HEK293T (cell line): ENCODE measurements at regions not wholly inside any gene's neighbourhood (a gene's known extent, or its start where the extent isn't known, plus 50 kb on each side); places are given as distances from the start of the nearest gene placed in this dataset.

Experiments
- BHLHE40 ChIP-seq: fragments of 450-650 bp; IDR thresholded peaks from 2 replicates; pipeline ENCODE4 v1.6.1; 2016; ENCODE audit warnings: mild to moderate bottlenecking, moderate library complexity, borderline replicate concordance
- ELF4 ChIP-seq: fragments of 450-650 bp; IDR thresholded peaks from 2 replicates; pipeline ENCODE4 v1.6.1; 2017; ENCODE audit warnings: antibody characterized with exemption
- FOXA1 ChIP-seq: fragments of 450-650 bp; IDR thresholded peaks from 2 replicates; pipeline ENCODE4 v1.6.1; 2016; ENCODE audit warnings: mild to moderate bottlenecking
- FOXK2 ChIP-seq: fragments of 450-650 bp; IDR thresholded peaks from 2 replicates; pipeline ENCODE4 v1.6.1; 2016; ENCODE audit warnings: mild to moderate bottlenecking
- FOXM1 ChIP-seq: fragments of 450-650 bp; IDR thresholded peaks from 2 replicates; pipeline ENCODE4 v1.6.1; 2017; ENCODE audit warnings: mild to moderate bottlenecking, borderline replicate concordance
- HDGF ChIP-seq: fragments of 450-650 bp; IDR thresholded peaks from 2 replicates; pipeline ENCODE4 v1.6.1; 2017; ENCODE audit warnings: antibody characterized with exemption, borderline replicate concordance
- PKNOX1 ChIP-seq: fragments of 450-650 bp; IDR thresholded peaks from 2 replicates; pipeline ENCODE4 v1.6.1; 2016
- SP1 ChIP-seq: fragments of 450-650 bp; IDR thresholded peaks from 2 replicates; pipeline ENCODE4 v1.6.1; 2017
- TARDBP ChIP-seq: fragments of 450-650 bp; IDR thresholded peaks from 2 replicates; pipeline ENCODE4 v1.6.1; 2016
- ZNF384 ChIP-seq: fragments of 450-650 bp; IDR thresholded peaks from 2 replicates; pipeline ENCODE4 v1.6.1; 2016

- TF ChIP-seq FOXA1 (no peak), FOXM1 (no peak), SP1 (no peak), TARDBP (no peak), BHLHE40 (no peak), HDGF (no peak), FOXK2 (no peak), ELF4 (no peak), PKNOX1 (no peak), ZNF384 (no peak)
These were observed 424.0 kb downstream of the MCTP2 start for GRCh38 chr15:94655249-94655880.
